Pons (tissue), 1 donor: ENCODE measurements at regions not wholly inside any gene's neighbourhood (a gene's known extent, or its start where the extent isn't known, plus 50 kb on each side); places are given as distances from the start of the nearest gene placed in this dataset.

Experiments used
- DNase-seq: peaks from one replicate; pipeline ENCODE4 v3.0.0-alpha.2; 2016; ENCODE audit warnings: low spot score

DNA sequence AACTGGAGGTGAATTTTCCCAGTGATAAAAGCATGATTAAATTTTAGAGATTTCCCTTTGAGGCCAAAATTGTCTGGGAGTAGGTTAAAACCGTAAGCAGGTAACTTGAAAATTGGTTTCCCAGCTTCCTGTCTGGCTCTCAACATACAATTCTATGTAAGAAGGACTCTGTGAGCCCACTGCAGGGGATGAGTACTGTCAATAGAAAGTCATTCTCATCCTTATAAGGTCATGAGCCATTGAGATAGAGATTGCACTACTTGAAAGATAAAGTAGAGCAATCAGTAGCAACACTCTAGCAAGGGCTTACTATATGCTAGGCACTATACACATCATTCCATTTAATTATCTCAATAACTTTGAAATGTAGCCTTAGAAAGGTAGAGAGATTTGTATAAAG is 225.6 kb upstream of the HMGA2 start:
- no peak for DNase-seq

DNA sequence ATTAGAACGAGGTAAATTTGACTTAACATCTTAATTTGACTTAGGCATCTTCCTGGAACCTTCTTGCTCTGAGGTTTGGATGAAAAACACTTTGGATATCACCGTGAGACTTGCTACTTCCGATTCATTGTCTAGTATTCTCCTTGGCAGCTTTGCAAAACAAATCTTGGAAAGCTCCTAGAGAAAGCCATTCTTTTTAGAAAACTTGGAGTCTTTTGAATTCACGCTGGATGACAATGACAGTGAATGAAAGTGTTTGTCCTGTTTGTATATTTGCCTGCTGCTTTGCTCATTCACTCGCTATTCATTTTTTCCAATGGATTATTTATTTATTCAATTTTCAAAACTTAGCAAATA is 222.1 kb upstream of the HMGA2 start:
- DNase-seq = peak; percentile 10

DNA sequence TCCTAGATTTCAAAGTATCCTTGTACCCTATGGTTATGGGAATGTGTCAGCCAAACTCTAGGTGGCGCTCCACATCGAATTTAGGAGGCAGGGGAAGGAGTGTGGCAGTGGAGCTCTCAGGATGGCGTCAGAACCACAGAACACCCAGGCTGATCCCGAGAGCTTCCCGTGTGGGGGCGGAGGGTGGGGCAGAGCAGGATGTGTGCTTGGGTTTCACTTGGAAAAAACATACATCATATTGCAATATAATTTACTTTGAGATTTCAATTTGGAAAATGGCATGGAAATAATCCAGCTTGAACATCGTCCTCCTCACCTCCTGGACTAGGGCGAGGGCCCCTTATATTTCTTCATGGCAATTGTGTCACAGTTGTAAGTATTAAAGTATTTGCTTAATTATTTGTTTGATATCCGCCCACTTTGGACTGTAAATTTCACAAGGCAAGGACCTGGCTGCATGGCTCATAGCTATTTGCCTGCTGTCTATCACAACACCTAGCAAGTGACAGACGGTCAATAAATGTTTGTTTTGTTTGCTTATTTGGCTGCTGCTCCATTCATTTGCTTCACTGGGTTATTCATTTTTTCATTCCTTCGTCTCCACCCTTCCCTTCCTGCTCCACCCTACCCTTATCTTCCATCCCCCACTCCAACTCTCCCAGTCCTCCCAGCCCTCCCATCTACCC is 221.5 kb upstream of the HMGA2 start:
- peak; percentile 75 for DNase-seq

DNA sequence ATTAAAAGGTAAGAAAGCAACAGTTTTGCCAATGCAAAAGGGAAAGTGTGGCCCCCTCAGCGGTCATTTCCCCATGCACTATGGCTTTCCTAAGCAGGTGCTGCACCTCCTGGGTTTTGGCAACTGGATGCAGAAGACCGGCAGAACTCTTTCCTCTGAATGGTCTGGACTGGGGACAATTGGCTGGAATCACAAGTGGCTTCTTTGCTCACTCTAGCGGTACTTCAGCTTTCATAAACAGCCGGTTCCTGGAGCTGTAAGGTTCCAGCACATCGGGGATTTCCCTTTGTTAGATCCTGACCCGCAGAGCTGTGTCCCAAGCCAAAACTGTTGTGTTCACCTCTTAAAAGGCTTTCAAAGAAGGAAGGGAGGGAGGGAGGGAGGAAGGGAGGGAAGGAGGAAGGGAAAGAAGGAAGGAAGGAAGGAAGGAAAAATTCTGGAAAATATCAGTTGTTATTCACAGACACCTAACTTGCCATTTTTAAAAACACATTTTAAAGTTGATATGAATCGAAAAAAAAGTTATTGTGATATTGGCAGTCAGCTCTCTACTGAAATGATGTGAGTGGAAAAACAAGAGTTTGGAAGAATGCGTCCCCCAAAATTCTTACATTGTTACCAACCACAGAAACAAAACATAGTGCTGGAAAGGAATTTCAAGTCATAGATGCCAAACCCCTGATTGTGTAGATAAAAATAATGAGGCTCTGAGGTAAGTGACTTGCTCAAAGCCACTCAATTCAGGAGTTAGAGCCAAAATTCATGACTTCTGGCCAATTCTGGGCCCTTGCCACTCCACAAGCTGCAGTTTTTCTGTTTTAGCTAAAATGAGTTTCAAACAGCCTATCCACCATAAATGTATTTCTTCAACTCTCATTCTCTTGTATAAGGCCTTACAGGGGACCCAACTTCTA is 220.6 kb upstream of the HMGA2 start:
- peak; percentile 8 for DNase-seq

DNA sequence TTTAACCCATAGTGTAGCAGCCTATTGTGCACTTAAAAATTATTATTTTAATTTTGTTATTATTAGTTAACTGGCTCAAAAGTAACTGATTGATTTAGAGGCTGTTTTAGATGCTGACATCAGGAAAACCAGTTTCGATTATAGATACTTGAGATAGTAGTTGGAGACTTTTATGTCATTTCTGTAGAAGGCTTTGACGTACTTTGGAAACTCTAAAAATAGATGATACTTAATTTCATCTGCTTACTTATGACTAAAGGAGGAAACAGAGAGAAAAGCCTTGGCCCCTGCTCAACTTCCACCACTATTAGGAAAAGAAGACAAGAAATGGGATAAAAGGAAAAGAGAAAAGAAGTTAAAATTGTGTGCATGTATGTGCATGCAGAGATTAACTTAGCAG is 219.3 kb upstream of the HMGA2 start:
- DNase-seq = no peak

DNA sequence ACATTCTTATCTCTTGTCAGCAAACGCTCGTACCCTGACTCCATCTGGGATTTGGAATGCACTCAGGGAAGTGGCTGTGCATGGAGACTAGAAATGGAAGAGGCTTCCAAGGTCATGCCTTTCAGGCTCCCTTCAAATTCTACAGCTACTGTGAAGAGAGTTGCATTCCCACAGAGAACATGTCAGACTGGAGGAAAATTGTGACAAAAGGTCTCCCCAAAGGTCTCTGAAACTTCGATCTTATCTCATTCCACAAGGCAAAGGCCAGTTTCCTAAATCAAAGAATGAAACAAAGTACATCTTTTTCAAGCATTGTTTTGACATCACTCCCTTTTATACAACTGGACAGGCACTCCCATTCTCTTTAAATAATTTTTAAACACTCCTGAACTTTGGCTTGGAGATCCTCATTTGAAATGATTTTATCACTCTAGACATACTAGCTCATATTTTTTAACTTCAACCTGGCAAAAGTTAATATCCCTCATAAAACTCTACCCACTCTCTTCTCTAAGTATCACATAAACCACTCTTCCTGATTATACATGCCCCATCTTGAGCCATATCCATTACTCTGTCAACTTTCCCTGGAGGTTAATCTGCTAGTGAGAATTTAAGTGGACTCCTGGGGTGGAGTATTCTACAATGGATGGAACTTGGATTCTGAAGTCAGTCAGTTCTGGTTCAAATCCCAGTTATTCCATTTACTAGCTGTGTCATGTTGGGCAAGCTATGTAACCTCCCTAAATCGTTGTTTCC is 218.1 kb upstream of the HMGA2 start:
- no peak for DNase-seq

DNA sequence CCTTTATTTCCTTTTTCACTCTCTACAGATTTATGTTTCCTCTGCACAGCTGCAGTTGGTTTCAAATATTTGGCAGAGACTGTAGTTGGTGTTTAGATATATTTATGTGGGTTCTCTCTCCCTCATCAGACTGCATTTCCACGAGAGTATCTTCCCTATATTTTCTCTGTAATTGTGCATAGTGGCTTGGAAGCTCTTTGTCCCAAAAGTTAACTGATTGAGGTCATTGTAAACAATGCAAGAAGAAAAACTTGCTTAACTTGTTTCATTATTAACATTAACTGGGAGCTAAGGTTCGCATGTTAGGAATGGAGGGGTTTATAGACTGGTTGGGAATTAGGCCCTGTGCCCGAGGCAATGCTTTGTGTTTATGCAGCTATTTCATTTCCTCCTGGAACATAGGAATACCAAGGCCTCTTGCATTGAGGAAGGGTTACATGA is 216.9 kb upstream of the HMGA2 start:
- DNase-seq = no peak

DNA sequence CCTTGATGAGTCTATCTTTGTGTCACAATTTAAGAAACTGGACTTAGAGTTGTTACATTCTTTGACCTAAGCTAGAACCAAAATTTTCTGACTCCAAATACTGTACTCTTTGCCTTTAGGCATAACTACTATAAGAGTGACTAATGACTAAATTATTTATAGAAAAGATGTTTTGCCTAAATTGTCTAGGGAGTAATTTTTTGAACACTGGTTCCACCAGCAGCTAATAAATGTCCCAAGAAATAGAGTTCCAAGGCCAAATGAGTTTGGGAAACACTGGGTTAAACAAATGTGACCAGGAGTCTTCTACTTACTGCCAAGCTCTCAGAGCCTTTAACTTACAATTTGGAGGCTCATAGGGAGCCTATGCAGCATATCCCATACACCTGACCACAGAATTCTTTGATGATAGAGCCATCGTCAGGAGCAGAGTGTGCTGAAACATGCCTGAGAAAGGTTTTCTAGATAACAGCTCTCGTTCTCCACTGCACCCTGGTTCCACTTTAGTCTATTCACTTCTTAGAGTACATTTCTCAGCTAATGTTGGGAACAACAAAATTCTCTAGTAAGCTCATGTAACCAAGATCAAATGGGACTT is 215.9 kb upstream of the HMGA2 start:
- no peak for DNase-seq

DNA sequence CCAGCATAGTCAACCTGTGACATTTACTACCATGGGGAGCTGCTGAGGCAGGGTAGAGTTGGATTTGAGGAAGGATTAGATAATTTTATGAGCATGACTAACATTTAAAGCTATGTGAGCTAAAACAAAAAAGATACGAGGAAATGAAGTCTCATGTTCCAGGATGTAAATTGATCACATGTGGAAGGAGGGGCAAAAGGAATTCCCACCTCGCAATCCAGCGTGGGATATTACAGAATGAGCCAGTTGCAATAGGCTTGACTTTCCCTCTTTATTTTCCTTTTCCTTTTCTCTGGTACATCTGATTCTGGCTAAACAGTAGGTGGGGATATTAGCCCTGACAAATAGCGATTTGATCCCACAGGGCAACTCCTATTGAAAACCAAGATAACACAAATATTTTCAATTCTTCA is 214.9 kb upstream of the HMGA2 start:
- no peak for DNase-seq

DNA sequence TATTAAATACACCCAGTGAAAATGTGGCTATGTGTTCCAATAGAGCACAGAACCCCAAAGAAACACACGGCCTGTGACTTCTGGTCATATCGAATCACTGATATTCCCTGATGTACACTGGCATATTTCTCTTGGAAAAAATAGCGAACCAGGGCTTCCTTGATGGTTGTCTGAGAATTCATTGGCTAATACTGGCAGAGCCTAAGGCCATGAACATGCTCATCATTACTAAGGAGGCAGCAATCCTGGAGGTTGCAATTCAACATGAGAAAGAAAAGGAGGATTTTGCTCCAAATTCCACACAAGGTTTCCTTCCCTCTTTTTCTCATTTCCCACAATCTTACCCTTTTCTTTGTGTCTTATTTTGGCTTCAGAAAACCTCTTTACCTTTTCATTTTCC is 212.9 kb upstream of the HMGA2 start:
- DNase-seq = no peak

DNA sequence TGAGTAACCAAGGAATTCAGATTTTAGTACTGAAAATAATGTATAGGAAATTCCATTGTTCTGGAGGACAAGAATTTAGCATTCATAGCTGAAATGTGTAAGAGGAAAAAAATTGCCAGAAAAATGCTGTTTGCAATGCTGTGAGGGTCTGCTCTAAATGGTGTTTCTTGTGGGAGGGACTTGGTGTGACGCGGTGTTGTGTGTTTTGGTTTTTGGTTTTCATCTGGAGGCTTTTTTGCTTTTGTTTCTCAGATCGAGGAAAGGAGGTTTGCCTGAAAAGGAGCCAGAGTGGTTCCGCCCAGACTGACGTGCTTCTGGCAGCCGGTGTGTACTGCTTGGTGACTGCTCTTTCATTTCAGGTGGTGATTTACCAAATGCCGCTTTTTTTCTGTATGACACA is 211.8 kb upstream of the HMGA2 start:
- DNase-seq = no peak

DNA sequence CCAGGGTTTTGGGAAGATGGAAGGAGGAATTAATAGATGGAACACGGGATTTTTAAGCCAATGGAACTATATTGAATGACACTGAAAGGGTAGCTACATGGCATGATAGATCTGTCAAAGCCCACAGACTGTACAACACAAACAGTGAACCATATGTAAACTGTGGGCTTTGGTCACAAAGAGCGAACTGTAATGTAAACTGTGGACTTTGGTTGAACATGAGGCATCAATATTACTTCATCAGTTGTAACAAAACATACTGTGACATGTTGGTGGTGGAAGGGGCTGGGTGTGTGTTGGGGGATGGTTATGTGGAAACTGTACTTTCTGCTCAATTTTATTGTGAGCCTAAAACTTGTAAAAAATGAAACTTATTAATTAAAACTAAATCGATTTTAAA is 210.6 kb upstream of the HMGA2 start:
- DNase-seq = no peak

DNA sequence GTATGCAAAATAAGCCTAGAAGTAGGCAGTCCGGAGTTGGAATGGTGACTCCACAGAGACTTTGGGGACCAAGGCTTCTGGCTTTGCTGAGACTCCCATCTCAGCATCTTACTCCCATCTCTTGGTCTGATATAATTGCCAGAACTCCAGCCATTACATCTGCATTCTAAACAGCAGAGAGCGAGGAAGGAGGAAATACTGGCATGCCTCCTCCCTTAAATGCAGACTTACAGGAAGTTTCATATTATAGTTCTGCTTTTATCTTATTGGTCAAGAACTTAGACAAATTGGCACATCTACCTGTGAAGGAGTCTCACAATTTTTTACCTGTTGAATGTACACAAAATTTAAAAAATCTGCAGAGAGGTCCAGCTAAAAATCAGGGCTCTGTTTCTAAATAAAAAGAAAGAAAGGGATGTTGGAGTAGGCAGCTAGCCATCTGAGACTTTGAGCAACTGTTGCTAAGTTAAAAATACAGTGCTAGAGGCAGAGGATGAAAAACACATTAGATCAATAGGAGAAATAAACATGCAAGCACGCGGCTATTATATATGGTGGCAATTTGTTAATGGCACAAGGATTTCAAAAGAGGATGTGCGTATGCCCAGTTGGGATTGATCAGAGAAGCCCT is 209.9 kb upstream of the HMGA2 start:
- no peak for DNase-seq

DNA sequence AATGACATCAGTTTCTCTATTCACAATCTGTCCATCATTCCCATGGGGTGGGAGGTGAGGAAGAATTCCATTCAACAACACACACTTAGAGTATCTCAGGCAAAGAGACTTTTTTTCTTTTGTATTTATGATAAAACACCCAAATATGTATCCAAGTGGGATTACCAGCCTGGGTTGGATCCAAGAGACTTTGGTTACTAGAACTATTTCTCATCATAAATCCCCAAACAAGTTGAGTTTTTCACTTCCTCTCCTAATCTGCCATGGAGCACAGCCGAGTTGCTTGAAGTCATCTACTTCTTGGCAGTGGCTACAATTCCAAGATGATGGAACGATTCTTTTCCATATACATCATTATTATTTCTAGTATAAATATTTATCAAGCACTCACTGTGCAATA is 209.2 kb upstream of the HMGA2 start:
- DNase-seq = no peak

DNA sequence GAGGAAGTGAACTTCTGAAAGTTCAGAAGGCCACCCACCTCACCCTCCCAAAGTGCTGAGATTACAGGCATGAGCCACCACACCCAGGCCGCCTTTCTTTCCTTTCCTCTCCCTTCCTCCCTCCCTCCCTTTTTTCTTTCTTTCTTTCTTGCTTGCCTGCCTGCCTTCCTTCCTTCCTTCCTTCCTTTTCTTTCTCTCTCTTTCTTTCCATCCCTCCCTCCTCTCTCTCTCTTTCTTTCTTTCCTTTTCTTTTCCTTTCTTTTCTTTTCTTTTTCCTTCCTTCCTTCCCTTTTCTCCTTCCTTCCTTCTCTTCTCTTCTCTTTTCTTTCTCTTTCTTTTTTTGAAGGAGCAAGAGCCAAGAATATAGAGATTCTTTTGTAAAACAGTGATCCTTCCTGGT is 208.3 kb upstream of the HMGA2 start:
- DNase-seq = no peak

DNA sequence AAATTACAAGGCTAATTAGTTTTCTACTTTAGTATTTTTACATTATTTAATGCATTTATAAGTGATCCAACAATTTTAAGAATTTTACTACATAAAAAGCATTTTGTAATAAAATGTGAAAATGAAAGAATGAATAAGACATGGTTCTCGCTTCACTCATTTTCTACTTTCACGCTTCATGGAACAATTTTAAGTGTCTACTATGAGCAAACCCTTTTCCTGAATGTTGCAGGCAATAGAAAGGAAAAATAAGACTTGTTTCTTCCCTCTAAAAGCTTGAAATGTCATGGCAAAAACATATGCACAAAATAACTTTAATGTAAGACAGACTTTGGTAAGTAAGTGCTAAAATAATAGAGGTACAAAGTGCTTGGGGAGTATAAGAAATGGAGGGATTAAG is 205.7 kb upstream of the HMGA2 start:
- DNase-seq = no peak

DNA sequence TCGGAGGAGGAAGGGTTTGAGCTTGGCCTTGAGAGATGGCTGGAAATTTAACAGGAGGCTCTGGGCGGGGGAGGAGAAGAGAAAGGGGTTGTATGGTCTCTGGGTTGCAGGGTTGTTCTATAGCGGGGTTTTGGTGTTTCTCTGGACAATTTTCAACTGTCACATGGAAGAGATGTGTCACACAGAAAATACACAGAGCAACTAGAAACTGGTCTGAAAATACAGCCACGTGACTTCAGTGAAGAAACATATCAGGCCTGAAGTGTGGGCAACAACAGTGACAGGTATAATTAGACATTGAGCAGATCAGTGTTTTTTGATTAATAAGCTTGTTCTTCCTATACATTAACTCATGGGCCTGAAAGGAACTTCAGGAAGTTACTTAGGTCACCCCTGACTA is 205.3 kb upstream of the HMGA2 start:
- no peak for DNase-seq

DNA sequence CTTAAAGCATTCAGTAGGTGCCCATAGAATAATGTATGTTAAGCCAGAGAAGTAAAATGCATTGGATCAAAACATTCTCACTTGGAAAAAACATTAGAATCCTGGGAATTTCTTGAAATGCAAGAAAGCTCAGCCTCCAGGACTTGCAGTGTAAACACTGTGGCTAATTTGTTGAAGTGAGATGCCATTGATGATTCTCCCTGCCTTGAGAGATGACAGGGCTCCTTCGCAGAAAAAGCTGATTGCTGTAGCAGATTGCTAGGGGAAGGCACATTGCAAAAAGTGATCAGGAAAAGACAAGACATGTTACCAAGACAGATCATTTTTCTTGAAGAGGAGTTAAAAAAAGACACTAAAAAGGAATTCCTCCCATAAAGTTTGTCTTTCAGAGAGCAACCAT is 204.2 kb upstream of the HMGA2 start:
- DNase-seq = no peak

DNA sequence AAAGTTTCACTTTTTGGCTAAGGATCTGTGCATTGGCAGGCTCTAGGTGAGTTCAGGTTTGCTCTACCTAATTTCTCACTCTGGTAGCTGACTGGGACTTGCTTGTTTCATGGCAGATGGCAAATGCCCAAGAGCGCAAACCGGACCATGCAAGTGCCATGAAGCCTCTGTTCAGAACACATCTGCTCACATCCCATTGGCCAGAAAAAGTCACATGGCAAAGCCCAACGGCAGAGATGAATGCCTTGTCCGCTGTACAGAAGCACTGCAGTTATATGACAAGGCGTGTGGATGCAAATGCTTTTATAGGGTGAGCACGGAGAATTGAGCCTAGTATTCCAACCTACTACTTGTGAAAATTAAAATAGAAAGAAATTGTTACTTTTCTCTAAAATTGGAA is 202.2 kb upstream of the HMGA2 start:
- no peak for DNase-seq

DNA sequence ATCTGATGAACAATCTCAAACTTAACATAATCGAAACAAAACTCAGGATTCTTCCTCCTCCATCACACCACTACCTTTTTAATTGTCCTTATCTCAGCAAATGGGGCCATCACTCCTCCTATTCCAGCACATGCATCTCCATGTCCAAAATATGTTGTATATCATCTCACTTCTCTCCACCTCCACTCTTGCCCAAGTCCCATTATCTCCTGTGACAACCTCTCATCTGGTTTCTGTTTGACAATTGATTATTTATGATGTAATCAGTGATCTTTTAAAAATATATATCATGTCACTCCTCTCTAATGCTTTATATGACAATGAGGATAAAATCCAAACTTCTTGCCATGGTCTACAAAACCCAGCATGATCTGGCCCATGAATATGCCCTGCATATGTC is 200.8 kb upstream of the HMGA2 start:
- DNase-seq = no peak

DNA sequence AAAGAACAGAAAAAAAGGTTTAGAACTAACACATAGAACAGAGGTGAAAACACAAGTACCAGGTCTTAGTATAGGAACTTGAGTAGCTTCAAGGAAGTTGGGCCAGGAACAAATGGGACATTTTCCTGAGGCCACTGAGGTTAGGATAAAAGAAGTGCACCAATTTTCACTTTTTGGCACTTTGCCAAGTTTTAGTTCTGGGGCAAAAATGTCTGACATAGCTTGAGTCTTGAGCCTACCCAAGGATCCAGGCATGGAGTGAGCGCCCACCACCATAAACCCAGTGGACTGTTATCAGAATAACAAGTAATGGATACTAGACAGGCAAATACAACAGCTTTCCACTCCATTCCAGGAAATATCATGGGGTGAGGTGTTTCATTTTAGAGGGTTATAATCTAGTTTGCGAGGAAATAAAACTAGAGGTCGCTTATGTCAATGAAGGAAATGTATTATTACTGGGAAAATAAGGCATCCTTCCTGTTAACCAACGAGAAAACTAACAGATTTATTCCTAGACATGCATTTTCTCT is 199.7 kb upstream of the HMGA2 start:
- DNase-seq = no peak

DNA sequence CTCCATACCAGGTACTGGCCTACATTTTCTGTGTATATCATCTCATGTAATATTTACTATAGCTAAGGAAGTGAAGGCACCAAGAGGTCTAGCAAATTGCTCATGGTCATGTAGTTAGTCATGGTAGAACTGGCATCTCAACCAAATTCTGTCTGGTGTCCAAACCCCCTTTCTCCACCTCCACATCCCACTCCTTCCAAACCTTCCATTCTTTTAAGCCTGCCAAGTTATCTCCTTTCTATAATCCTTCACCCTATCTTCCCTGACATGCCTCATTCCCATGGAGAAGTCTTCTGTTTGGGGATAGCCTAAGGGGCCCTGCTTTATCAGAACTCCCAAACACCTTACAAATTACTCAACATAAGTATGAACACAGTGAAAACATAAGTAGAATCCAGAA is 196.2 kb upstream of the HMGA2 start:
- no peak for DNase-seq
